GM21360 (cell line): ENCODE measurements at regions not wholly inside any gene's neighbourhood (a gene's known extent, or its start where the extent isn't known, plus 50 kb on each side); places are given as distances from the start of the nearest gene placed in this dataset.
"Not testable (repeated sequence)": the region's sequence is repeated elsewhere in the genome, so short reads cannot be mapped to it uniquely, and the experiment has no call there.

Experiments used
- ATAC-seq: cut with Tn5 transposase; IDR thresholded peaks from one replicate; pipeline ENCODE4 v1.9.1; 2021; ENCODE audit warnings: mild to moderate bottlenecking, moderate library complexity; ENCODE audit not compliant: unreplicated experiment

- no peak for ATAC-seq
Observed at GRCh38 chr6:140274548-140274947, 900.1 kb upstream of the CITED2 start.

DNA sequence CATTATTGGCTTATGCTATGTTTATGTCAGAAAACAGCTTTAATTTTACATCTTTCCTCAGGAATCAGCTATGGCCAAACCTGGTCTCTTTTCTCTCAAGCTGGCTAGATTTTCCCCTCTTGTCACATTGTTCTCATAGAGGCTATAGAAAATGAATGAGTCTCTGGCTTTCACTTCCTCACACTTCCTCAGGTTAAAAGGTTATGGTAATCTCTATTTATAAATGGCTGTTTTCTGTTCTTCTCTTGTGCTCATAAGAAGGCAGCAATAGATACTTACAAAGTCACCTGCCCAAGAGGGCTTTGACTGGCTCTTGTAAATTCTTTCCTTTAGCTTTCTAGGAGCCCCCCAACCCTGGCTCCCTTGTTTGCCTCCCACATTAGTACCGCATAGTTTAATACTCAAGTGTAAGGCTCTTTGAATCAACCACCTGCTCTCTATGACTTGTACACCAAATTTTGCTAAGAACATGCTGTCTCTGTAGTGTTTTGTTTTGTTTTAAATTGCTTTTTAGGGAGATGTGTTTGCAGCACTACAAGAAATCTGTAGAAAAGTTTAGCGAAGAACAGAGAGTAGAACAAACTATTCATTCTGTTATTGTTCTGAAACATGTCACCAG lies 897.4 kb upstream of the CITED2 start:
- peak; percentile 100 for ATAC-seq

DNA sequence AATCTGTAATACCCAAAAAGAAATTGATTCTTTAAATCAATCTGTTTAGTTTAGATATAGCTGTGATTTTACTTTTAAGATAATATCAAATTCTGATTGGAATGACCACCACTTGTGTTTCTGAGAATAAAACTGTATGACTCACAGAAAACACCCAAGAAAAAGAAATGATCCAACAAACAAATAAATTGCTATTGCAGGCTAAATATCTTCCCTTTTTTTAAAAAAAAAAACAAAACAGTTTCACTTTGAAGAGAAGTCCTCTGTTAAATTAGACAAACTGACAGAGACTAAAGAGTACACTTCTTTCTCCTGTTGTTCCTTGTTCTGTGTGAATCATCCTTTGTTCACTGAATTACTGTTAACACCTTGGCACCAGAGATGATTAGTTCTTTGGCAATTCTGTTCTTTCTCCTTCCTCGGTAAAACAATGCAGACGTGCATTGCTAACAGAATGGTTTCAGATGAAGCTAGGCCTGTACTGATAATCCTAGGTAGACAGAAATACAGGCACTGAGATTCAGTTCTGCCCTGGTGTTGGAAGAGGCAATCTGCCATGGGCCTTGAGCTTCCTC lies 895.2 kb upstream of the CITED2 start:
- no peak for ATAC-seq

DNA sequence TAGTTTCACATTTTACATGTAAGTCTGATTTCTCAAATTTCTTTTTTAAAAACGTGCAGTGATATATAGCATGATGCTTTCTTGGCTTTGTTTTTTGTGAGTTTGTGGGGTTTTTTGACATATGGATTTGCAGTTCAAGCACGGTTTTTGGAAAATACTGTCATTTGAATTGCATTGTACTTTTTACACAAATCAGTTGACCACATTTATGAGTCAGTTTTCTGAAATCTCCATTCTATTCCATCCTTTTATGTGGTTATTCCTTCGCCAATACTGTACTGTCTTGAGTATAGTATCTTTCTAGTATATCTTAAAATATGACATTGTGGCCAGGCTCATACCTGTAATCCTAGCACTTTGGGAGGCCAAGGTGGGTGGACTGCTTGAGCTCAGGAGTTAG lies 890.0 kb upstream of the CITED2 start:
- ATAC-seq = no peak

- not testable (repeated sequence) for ATAC-seq
Observed at GRCh38 chr6:140258302-140258701, 883.9 kb upstream of the CITED2 start.

GRCh38 chr6:140256248-140256647 lies 881.8 kb upstream of the CITED2 start:
- ATAC-seq = no peak

- ATAC-seq = no peak
Observed at GRCh38 chr6:140253096-140253495, 878.6 kb upstream of the CITED2 start.

DNA sequence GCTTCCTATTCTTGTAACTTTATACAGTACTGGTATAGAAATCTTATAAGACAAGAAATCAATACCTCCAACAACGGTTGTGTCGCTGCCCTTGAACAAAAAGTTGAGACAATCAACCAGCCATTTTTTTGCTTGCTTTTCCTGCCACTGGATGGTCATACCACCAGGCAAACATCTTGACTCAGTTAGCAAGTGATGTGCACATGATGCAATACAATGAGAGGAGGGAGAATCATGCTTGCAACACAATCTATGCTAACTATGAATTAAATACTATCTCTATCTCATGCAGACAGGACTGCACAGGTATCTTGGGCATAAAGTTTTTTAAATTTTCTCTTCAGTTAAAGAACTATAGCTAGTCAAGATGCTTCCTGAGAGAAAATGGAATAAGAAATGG lies 877.7 kb upstream of the CITED2 start:
- no peak for ATAC-seq

DNA sequence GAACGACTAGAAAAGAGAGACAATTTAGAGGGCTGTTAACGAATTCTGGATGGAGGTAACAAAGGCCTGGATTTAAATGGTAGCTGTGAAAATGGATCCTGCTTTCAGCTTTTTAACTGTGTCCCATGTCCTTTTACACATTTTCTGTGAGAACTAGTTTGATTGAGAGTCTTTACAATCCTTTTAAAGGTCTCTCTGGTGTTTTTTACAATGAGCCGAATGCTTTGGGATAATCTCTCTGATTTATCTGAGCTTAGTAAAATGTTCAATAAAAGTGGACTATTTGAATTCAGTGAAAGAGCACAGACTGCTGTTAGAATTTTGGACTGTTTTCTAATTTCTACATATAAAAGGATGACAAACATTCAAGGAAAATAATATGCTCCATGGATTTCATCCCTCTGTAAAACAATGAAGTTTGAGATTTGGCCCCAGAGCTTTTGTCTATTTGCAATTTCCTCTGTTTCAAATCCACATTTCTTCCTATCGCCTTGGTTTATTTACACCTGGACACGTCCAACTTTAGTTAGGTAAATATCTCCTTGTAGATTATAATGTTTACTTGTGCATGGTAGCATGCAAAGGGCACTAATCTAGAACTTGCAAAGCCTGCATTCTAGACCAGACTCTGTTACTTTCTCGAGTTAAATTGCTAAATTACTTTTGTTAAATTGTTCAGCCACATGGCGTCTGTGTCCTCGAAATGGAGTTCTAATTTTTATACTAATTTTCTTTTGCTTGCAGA lies 871.0 kb upstream of the CITED2 start:
- ATAC-seq = no peak

- ATAC-seq = no peak
Observed at GRCh38 chr6:140237251-140237650, 862.8 kb upstream of the CITED2 start.

- ATAC-seq = no peak
Observed at GRCh38 chr6:140236732-140237131, 862.3 kb upstream of the CITED2 start.

DNA sequence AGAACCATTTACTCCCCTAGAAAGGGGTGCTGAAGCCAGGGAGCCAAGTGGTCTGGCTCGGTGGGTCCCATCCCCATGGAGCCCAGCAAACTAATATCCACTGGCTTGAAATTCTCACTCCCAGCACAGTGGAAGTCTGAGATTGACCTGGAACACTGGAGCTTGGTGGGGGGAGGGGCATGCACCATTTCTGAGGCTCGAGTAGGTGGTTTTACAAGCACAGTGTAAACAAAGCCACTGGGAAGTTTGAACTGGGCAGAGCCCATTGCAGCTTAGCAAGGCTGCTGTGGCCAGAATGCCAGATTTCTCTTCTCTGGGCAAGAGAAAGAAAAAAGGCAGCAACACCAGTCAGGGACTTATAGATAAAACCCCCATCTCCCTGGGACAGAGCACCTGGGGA lies 855.8 kb upstream of the CITED2 start:
- no peak for ATAC-seq

DNA sequence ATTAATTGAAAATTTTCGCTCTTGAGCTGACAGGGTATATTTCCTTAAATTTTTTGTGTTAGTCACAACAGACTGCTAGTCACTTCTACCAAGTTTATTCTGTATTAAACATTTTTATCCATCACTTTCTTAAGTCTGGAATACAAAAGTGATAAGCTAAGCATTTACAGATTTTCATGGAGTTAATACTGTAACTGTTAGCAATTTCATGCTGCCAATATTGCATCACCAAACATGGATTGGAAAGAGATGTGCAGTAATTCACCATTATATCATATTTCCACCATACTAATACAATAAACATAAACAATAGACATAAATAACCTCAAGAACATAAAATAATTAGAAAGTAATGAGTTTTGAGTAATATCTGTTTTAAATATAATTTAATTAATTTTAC lies 854.0 kb upstream of the CITED2 start:
- ATAC-seq = no peak

GRCh38 chr6:140226637-140227036 lies 852.2 kb upstream of the CITED2 start:
- no peak for ATAC-seq

DNA sequence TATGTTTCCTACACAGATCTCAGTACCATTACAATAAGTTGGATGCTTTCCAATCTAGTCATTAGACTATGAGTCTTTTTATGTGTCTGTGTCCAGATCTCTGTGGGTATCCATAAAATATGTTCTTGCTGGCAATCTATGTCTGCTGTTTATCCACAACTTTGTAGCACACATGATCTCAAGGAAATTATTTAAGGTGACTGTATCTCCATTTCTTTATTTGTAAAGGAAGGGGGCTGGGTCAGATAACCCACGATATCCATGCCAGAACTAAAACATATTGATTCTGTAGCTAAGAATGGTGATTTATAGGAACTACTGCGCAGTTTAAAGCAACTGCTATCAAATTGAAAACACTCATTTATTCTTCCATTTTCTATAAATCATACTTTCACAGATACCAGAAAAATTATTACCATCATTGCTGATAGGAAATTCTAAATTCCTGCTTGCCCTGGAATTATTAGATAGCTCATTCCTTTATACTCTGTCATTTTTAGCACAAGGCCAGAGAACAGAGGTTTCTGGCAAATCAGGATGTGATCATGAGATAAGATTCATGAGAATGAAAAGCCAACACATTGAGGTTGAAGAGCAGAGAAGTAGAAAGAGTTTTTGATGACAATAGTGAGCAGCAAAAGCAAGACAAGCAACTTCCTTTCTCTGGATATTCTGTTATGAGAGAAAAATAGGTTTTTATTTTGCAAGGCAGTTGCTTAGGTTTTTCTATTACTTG lies 851.4 kb upstream of the CITED2 start:
- no peak for ATAC-seq

GRCh38 chr6:140217283-140217682 lies 842.8 kb upstream of the CITED2 start:
- ATAC-seq = no peak

DNA sequence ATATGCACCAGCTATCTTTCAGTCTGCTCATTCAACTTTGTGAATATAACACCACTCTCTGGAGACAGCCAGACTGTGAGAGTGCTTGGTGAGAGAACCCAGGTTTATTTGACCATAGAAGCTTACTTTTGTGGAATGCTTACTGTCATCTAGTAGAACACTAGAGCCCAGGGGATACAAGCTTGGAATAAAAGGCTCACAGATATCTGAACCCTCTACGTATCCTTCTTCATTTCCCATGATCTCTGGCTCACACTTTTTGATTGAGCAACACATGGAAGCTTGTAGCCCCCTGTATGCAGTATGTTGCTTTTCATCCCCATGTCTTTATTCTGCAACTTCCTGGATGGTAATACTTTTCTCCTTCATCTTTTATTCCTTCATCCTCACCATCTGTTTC lies 835.3 kb upstream of the CITED2 start:
- ATAC-seq = no peak

- ATAC-seq = no peak
Observed at GRCh38 chr6:140208286-140208685, 833.8 kb upstream of the CITED2 start.

DNA sequence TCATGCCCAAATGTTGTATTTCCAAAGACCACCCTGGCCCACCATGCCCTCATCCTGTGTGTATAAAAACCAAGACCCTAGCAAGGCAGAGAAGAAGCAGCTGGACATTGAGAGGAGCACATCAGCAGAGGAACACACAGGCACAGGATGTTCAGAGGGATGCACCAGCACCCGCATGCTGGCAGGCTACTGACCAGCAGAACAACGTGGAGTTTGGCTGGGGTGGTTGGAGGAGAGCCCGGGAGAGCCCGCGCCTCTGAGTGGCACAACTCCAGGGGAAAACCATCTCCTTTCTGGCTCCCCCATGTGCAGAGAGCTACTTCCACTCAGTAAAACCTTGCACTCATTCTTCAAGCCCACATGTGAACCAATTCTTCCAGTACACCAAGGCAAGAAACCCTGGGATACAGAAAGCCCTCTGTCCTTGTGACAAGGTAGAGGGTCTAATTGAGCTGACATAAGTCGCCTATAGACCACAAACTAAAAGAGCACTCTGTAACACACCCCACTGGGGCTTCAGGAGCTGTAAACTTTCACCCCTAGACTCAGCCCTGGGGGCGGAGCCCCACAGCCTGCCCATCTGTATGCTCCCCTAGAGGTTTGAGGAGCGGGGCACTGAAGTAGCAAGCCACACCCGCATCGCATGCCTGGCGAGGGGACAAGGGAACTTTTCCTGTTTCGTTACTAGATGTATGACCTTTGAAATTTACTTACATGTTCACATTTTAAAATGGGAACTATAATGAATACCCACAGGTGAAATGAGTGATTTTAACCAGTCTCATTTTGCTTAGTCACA lies 831.5 kb upstream of the CITED2 start:
- ATAC-seq = no peak

DNA sequence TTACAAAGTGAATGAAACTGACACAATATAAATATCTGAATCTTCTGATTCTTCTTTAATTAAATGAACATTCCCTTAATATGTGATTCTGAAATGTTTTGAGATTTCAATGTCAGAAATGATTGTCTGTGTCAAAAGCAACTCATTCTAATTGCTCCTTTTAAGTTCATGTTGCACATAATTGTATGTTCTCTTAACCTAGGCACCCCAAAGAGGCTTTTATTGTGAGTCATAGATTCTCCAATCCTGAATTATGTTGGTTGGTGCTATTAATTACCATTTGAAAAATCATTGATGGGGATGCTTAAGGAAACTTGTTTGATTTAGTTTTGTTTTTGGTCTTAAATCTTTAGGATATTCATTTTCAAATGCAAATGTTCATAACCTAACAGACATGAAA lies 829.7 kb upstream of the CITED2 start:
- no peak for ATAC-seq

DNA sequence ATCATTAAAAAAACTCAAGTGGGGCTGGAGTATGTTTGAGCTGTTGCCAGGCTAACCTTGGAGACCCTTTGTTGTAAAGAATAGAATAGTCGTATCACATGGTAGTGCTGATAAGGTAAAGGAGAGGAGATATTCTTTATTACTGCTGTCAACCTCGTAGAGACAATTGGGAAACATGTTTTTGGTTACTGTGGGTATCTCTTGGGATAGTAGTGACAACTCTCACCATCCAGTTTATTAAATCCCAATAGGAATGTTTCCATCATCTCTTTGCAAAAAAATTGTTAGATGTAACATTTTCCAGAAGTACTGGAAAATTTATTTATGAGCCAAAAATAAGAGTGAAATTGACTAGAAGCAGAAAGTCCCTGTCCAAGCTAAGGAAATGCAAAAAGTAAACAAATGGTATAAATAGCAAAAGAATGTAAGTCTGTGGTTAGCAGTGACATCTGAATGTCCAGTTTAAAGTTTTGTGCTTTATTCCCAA lies 829.3 kb upstream of the CITED2 start:
- ATAC-seq = no peak
